ENCODE measurements at regions not wholly inside any gene's neighbourhood (a gene's known extent, or its start where the extent isn't known, plus 50 kb on each side); places are given as distances from the start of the nearest gene placed in this dataset.

- no peak for DNase-seq
These were observed 278.7 kb downstream of the FIGN start for GRCh38 chr2:163456953-163457743.

DNA sequence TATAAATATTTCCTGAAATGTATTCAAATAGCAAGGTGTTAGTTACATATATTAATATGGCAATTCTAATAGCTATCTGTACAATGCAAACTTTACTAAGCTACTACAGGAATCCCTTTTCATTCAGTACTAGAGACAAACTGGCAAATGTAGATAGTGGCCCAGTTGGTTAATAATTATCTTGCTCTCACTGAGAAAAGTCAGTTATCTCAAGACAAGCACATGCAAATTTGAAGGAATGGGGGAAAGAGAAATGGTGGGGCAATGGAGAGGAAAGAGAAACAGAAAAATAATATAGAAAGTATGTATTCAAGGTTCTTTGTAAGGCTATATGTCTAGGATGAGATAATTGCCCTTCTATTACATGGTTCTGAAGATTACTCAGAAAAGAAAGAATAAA lies 280.0 kb downstream of the FIGN start:
- DNase-seq = no peak

DNA sequence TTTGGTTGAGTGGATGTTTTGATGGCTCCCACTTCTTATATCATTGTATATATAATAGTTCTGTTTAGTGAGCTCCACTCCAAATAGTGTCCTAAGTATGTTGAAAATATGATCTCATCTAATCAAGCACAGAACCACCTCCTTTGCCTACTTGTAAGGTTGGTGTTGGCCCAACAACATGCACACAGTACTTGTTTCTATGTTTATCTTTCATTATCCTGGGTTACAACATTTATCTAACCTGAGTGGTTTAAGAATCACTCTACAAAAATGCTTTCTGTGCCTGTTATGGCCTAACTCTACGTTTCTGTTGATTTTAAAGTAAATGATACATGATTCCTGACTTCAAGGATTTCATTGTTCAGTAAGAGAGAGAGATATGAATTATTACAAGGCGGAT lies 281.9 kb downstream of the FIGN start:
- no peak for DNase-seq

DNA sequence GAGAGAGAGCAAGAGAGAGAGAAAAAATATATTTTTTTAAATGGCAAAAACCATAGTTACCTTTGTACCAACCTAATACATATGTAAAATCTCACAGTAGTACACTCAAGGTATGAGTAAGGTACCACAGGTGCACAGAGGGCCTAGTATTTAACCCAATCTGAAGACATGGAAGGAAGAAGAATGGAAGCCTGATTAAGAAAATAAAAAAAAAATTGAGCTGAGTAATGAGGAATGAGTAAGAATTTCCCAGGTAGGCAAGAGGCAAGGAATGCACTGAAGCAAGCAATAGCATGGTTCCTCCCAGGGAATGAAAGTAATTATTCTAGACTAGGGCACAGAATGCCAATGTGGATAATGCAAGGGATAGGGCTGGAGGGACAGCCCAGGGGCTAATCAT lies 294.2 kb downstream of the FIGN start:
- DNase-seq = no peak

DNA sequence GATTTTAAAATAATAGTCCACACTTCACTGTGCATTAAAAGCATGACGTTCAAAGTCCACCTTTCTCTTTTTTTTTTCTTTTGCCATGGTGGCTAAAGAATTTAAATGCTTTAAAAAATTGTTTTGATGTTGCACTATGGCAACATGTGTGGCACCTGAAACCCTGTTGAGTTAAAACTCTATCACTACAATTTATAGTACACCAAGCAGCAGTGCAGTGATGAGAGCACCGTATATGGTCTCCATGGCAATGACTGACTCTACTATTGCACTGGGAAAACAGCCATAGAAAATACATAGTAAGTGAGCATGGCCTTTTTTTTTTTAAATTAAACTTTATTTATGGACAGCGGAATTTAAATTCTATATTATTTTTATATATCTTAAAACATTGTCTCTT lies 298.8 kb downstream of the FIGN start:
- no peak for DNase-seq

- no peak for DNase-seq
These were observed 307.6 kb downstream of the FIGN start for GRCh38 chr2:163428187-163428586.

DNA sequence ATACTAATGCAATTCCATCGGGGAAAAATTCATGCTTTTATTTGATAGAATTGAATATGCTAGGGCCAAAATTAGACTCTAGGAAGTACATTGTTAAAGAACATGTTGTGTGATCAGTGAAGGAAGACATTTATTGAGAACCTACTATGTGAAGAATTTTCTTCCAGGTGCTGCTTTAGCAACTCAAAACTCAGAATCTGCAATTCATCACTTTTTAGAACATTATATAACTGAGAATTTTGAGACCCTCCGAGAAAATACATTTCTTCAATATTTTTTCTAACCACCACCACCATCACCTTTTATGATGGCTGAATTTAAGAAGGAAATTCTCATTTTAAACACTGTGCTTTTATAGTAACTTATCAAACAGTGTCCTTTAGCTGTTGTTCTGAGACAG lies 315.2 kb downstream of the FIGN start:
- no peak for DNase-seq

DNA sequence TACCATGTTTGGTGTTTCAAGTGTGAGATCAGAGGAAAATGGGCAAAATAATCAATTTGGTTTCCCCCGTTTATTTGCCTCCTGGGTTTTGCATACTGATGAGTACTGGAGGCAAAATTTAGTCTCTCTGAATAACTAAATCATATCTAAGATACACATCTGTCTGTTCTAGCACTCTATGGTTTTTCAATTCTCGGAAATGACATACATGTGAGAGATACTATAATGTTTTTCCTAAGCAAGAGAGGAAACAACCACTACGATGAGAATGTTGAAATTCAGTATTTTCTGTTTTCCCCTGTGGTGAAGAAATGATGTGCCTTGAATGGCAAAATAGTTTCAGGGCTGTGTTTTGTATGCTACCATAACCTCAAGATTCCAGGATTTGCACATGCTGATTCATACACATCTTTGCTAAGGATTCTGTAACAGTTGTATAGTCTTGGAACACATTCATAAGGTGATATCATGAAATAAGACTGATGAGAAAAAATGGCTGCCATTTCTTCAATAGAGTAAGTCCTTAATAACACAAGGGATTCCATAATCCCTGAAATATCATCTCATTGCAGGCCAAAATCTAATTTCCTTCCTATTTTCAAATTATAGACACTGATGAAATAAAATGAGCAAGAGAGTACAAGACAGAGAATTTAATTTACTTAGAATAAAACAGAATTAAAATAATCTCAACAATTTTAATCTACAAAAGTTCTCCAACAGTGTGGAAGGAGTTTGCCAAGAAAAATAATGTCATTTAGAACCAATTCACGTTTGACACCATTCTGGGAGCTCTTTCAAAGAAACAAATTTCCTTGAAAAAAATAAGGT lies 316.6 kb downstream of the FIGN start:
- DNase-seq = no peak

GRCh38 chr2:163417596-163418337 lies 318.0 kb downstream of the FIGN start:
- no peak for DNase-seq

- DNase-seq = no peak
These were observed 321.7 kb downstream of the FIGN start for GRCh38 chr2:163414121-163414520.

DNA sequence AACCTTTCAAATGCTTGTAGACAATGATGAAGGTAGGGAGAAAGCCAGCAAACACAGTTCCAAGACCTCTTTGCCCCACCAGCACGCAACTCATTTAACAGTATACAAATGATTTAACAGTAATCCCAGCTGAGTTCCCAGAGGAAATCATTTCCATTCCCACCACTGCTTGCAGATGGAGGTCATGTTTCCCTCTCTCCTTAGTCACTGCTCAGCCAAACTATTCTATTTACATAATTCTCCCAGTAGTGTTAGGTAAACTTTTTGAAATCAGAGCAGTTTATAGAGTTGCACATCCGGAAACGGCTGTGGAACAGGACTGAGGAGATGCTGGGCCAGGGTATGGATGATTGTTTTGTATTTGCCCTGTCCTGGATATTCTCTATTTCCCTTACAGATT lies 328.5 kb downstream of the FIGN start:
- no peak for DNase-seq

DNA sequence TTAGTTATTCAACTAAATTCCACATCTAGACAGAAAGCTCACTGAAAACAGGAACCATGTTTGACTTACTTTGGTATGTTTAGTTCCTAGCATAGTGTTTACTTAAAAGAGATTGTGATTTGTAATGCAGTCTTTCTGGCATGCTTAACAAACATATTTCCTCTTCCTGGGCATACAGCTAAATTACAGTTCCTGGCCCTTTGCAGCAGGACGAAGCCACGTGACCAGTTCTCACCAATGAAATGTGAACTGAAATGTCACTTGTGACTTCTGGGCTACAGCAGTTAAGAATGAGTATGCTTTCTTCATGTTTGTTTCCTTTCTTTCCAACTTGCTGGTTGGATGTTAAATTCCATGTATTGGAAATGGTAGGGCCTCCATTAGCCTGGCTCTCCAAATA lies 330.5 kb downstream of the FIGN start:
- no peak for DNase-seq

GRCh38 chr2:163401481-163401880 lies 334.3 kb downstream of the FIGN start:
- DNase-seq = no peak

- DNase-seq = no peak
These were observed 338.4 kb downstream of the FIGN start for GRCh38 chr2:163397451-163397850.

GRCh38 chr2:163395602-163396001 lies 340.2 kb downstream of the FIGN start:
- DNase-seq = no peak

- no peak for DNase-seq
These were observed 346.0 kb downstream of the FIGN start for GRCh38 chr2:163389838-163390237.

DNA sequence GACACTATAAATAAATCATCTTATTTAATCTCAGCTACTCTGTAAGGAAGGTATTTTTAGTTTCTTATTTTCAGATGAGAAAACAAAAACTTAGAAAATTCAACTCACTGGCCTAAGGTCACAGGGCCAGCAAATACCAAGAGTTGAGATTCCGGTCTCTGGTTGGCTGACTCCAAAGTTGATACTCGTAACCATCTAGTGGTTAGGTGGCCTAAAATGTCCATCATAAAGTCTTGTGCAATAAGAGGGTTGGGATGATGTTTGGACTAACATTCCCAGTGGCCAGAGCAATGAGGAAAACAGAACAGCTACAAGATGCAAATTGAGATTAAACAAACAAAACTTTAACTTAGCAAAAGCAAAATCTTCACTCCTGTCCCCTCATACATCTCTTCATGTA lies 360.3 kb downstream of the FIGN start:
- no peak for DNase-seq

DNA sequence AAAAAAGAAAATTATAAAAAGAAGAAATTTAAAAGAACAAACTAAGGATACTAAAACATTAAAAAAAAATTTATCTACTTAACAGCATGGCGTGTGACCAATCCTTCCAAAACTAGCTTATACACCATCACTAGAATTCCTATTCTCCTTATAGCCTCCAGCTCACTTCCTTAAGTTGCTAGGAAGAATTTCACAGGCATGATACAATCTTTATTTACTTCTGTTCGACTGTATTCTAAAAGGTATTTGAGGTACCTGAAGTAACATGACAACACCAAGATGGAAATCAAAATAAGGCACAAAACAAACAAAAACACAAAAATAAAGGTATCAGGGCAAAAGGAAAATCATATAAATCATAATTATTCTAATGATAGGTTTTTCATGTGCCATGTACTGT lies 360.7 kb downstream of the FIGN start:
- DNase-seq = no peak

- DNase-seq = no peak
These were observed 361.5 kb downstream of the FIGN start for GRCh38 chr2:163374282-163374681.

DNA sequence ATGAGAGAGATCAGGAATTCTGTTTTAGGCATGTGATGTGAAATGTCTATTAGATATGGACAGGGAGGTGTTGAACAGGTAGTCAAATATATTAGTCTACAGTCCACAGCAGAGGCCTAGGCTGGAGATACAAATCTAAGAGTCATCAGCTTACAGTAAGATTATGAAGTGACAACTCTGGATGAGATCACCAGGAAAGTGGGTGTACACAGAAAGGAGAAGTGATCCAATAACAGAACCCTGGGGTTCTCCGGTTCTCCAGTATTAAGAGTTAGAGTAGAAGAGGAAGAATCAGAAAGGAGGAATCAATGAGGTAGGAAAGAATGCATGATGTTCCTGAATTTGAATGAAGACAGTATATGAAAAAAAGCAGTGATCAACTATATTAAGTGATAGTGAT lies 362.3 kb downstream of the FIGN start:
- no peak for DNase-seq

DNA sequence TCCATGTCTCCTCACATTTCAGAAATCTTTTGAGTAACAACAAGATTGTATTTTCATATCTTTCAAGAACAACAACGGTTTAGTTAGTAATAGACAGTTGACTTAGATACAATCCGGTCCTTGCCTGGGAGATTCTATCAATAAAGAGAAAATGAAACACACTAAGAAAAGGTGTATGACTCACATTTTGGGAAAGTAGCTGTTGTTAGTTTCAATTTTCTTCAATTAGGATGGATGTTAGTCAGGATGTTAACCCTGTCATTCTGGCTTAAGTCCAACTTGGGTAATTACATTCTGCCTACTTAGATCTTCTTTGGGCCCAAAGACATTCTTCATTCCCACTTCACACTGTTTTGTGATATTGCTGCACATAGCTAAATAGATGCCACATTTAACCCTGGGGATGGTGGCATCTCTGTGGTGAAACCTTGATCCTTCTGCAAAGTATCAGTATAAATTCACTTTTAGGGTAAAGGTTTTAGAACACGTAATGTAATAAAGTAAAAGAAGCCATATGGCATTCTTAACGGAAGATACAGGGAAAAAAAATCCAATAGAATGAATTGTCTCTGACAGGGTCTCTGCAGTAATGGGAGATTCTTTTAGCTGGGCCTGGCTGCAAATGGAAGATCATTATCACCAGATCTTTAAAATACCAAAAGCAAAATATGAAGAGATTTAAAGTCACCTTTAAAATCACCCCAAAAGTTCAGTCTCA lies 365.5 kb downstream of the FIGN start:
- DNase-seq = no peak

DNA sequence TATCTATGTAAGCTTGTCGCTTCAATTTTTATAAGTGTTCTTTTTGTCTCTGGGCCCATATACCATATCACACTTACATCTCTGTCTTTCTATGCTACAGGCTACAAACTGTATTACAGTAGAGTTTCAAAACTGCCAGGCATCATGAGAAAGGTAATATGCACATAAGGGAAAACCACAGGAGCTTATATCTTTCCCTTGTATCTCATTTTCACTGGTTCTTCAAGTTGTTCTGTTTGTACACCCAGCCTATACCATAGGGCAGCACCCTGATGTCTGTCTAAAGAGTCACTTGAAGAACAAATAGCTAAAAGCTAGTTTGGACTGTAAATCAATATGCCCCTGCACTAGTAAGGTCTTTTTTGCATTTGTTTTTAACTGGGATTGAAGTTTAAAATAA lies 366.7 kb downstream of the FIGN start:
- no peak for DNase-seq

DNA sequence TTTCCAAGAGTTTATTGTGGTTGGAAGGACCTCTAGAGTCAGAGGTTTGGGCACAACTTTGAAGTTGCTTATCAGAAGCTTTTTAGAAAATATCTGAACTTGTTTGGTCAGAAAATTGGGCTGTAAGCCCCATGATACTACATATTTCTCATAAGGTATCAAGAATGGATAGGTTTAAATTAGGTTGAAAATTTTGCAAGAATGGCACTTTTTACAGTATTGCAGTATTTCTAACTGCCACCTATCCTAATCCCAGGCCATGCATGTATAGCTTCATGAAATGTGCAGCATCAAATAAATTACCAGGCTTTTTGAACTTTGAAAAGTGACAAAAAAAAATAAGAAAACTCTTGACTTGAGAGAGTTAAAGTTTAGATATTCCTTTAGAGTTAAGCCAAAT lies 367.2 kb downstream of the FIGN start:
- no peak for DNase-seq

All from NCI-H510A (cell line).